Posterior vena cava (tissue), 2 donors: ENCODE measurements at regions not wholly inside any gene's neighbourhood (a gene's known extent, or its start where the extent isn't known, plus 50 kb on each side); places are given as distances from the start of the nearest gene placed in this dataset.
"Not testable (repeated sequence)": the region's sequence is repeated elsewhere in the genome, so short reads cannot be mapped to it uniquely, and the experiment has no call there.

ENCODE experiments used
- DNase-seq: peaks from one replicate; pipeline ENCODE4 v3.0.0-alpha.2; 2020; ENCODE audit warnings: low spot score
- intact Hi-C, 2 donors: fragments of 100-400 bp; cut with DNase I; formaldehyde crosslinking; loops; one replicate each; pipeline versions ENCODE4 v1.14.1 to v1.14.2; 2022 to 2023
- donor health status: DM: yes; HTN: yes; CAD: no.
- donor health status: DM: yes; HTN: yes; CAD: no.

DNA sequence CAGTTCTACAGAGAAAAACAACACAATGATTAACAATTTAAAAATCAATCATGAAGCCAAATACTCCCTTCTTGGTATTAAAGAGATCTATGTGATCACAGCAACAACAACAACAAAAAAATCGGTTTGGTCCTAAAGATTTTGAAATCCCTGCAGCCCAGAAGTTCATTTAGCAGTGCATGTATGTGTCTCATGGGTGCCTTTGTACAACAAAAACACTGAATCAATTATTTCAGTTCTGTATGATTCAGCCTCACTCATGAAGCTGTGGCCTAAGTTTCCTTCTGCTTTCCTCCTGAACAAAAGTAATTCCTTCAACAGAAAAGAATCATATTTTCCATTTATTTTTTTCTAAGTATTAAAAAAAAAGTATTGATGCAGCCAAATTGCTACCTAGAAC, 393.4 kb upstream of the NDST3 start:
- intact Hi-C loops, result no loop called here
- DNase-seq, result no peak

- intact Hi-C loops, result no loop called here
- DNase-seq, result no peak
Measured at GRCh38 chr4:117641519-117641918, 392.8 kb upstream of the NDST3 start.

GRCh38 chr4:117654079-117654478, 380.2 kb upstream of the NDST3 start:
- no peak for DNase-seq
- intact Hi-C loops, result no loop called here

GRCh38 chr4:117660668-117661067, 373.6 kb upstream of the NDST3 start:
- intact Hi-C loops, result no loop called here

GRCh38 chr4:117661091-117662072, 372.9 kb upstream of the NDST3 start:
- intact Hi-C loops, result no loop called here
- DNase-seq, result no peak

More at GRCh38 chr4:117660668-117661067, 373.6 kb upstream of the NDST3 start:
- DNase-seq, result no peak

DNA sequence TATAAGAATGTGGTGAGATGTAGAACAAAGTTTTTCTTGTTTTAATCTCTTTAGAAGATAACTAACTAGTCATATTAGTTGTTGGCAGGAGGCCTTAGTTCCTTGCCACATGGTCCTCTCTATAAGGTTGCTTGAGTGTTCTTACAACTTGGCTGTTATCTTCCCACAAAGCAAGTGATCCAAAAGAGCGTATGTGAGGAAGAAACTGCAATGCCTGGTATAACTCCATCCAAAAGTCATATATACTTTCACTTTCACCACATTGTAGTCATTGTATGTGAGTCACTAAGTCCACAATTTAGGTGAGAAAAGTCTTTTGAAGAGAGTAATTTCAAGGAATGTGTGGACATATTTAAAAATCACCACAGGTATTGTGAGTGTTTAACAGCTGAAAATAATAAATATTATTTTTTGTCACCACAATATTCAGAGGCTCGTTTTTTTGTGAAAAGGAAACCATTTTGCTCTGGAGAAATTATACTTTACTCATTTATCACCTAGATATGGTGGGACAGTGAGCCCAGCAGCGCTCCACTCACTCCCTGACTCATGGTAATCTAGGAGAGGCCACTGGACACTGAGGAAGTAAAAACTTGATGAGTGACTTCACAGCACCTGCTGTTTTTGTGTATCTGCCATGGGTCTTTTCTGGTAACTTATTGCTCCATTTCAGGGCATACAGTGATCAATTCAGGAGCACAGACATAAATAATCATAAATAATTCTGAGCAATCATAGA, 369.4 kb upstream of the NDST3 start:
- DNase-seq, result no peak
- intact Hi-C loops, result no loop called here

DNA sequence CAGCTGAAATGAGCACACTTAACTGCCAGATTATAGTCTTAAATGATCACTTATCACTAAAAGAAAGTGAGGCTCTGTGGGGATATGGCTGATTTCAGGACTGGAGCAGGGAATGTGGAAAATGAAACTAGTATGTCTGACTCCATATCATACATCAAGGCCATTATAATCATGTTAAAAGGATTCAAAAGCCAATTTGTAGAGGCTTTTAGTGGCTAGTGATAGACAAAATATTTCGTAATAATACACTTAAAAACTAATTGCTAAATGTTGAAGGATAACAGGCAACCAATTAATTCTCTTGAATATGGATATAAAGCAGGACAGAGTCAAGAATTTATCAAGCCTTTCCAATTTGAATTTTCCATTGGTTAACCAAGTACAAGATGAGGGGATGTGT, 358.1 kb upstream of the NDST3 start:
- DNase-seq, result no peak

GRCh38 chr4:117678861-117679260, 355.4 kb upstream of the NDST3 start:
- intact Hi-C loops, result no loop called here
- no peak for DNase-seq

More for the DNA sequence above, 358.1 kb upstream of the NDST3 start:
- intact Hi-C loops, result no loop called here

DNA sequence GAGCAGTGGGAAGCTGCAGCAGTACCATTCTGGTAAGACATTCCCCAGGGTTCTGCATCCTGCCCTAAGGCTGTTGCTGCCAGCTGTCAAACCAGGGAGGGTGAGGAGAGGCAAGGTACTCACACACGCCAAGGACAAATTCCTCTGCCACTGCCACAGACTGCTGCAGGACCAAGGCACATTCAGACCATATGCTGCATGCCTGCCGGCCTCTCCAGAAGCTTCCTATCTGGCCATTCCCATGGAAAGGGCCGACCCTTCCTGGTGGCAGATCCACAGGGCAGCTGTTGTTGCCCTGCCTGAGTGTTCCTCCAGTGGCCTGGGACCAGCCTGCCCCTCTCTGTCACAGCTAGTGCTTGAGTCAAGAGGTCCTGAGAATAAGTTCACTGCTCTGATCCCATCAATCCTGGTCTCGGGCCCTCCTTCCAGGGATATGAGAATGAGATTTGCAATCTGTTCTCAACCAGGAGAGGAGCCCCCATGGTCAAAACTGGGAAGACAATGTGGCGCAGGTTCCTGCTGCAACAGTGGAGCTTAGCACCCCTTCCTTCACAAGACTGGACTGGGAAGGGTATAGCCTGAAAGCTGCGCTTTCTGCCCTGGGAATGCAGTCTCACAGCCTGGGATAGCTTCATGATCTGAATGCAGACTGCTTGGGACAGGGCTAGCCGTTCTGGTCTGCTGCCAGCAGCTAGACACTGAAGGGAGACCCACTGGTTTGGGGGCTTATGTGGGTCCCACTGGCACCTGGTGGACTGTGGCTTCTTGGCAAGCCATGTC, 342.5 kb upstream of the NDST3 start:
- peak; percentile 65 for DNase-seq
- intact Hi-C loops, result no loop called here

GRCh38 chr4:117692538-117692937, 341.7 kb upstream of the NDST3 start:
- intact Hi-C loops, result no loop called here
- peak; percentile 40 for DNase-seq

DNA sequence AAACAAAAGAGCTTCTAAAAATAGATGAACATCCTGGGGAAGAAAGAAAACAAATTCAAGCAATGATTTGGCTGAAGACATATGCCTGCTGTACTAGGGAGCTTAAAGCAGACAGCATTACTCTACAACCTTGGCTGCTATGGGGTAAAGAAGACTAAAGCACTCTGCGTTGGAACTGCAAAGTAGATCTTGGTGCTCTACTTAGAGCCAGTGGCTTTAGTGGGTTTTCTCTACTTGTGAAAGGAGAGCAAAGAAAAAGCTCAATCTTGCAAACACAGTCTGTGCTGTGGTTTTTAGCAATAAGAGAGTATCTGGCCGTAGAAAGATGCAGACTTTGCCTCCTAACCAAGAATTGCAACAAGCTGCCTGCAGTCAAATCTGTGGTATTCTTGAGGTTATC, 334.7 kb upstream of the NDST3 start:
- DNase-seq, result no peak
- intact Hi-C loops, result no loop called here

- intact Hi-C loops, result no loop called here
- DNase-seq, result no peak
Measured at GRCh38 chr4:117700111-117700892, 334.0 kb upstream of the NDST3 start.

DNA sequence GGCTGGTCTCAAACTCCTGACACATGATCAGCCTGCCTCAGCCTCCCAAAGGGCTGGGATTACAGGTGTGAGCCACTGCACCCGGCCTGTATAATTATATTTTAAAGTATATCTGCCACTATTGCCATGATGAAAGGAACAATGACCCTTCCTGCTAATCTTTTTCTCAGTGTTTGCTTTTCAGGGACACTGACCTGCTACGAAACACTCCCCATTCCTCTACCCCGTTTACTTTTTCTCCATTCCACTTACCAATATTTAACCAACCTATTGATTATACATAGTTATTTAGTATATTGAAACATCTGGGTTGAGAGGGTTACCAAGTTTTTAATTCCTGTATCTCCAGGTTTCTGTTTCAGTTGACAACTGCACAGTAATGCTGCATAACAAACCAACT, 331.9 kb upstream of the NDST3 start:
- intact Hi-C loops, result no loop called here
- no peak for DNase-seq

- intact Hi-C loops, result no loop called here
- no peak for DNase-seq
Measured at GRCh38 chr4:117704721-117705120, 329.6 kb upstream of the NDST3 start.

- intact Hi-C loops, result no loop called here
- DNase-seq, result no peak
Measured at GRCh38 chr4:117740736-117741135, 293.6 kb upstream of the NDST3 start.

DNA sequence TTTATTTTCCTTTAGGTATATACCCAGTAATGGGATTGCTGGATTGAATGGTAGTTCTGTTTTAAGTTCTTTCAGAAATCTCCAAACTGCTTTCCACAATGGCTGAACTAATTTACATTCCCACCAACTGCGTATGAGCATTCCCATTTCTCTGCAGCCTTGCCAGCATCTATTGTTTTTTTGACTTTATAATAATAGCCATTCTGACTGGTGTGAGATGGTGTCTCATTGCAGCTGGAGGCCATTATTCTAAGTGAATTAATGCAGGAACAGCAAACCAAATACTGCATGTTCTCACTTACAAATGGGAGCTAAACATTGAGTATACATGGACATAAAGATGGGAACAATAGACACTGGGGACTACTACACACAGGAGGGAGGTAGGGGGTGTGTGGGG, 288.9 kb upstream of the NDST3 start:
- DNase-seq, intact Hi-C loops: not testable (repeated sequence)

DNA sequence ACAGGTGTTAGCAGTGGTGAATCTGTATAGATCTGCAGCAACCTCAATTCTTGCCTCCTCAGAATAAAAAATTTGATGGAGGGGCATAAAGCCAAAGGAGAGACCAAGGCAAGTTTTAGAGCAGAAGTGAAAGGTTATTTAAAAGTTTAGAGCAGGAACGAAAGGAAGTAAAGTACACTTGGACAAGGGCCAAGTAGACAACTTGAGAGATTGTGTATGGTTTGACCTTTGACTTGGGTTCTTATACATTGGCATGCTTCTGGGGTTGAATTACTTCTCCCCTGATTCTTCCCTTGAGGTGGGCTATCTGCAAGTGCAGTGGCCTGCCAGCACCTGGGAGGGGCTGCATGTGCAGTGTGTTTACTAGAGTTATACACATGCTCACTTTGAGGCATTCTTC, 278.8 kb upstream of the NDST3 start:
- intact Hi-C loops, result no loop called here
- DNase-seq, result no peak

- intact Hi-C loops, result no loop called here
- no peak for DNase-seq
Measured at GRCh38 chr4:117768610-117769009, 265.7 kb upstream of the NDST3 start.
